NCI-H510A (cell line): ENCODE measurements at regions not wholly inside any gene's neighbourhood (a gene's known extent, or its start where the extent isn't known, plus 50 kb on each side); places are given as distances from the start of the nearest gene placed in this dataset.
"Not testable (repeated sequence)": the region's sequence is repeated elsewhere in the genome, so short reads cannot be mapped to it uniquely, and the experiment has no call there.

Experiments
- DNase-seq: peaks from one replicate; lab custom pipeline; 2025; lab: John Stamatoyannopoulos, UW

DNA sequence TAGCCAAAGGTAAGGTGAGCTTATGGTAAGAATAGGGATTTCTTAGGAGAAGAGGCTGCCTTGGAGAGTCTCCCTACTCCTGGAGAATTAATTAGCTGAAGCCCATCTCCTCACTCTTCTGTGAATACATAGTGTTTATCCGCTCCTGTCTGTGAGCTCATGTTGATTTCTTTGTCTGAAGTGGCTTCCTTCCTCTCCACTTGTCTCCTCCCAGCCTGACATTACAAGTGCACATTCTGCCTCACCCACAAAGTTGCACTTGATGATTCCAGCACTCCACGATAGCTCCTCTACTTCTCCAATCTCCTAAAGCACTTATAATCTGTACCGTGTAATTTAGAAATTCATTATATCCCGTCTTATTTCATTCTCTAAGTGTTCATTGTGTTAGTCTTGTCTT lies 287.2 kb downstream of the QKI start:
- no peak for DNase-seq

GRCh38 chr6:163698086-163698485 lies 283.6 kb downstream of the QKI start:
- DNase-seq = no peak

GRCh38 chr6:163696311-163696710 lies 281.8 kb downstream of the QKI start:
- DNase-seq = not testable (repeated sequence)

- no peak for DNase-seq
Observed at GRCh38 chr6:163695414-163695864, 280.9 kb downstream of the QKI start.

DNA sequence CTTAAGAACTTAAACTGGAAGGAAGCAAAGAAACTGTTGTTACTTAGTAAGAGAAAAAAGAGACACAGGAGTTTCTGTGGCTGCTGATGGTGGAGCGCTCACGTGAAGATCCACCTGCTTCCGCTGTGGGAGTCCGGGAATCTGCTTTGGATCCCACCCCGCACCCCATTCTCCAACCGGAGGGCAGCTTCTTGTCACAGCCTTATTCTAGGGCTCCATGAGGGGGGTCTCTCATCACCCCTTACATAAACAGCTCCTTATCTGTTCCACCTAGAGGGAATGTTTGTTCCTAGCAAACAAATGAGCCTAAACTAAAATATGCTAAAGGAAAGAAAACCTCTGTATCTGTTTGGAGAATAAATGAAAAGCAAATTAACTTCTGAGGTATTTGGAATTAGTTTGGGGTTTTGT lies 280.5 kb downstream of the QKI start:
- DNase-seq = no peak

GRCh38 chr6:163694072-163694471 lies 279.6 kb downstream of the QKI start:
- no peak for DNase-seq

GRCh38 chr6:163691049-163691448 lies 276.5 kb downstream of the QKI start:
- DNase-seq = no peak

DNA sequence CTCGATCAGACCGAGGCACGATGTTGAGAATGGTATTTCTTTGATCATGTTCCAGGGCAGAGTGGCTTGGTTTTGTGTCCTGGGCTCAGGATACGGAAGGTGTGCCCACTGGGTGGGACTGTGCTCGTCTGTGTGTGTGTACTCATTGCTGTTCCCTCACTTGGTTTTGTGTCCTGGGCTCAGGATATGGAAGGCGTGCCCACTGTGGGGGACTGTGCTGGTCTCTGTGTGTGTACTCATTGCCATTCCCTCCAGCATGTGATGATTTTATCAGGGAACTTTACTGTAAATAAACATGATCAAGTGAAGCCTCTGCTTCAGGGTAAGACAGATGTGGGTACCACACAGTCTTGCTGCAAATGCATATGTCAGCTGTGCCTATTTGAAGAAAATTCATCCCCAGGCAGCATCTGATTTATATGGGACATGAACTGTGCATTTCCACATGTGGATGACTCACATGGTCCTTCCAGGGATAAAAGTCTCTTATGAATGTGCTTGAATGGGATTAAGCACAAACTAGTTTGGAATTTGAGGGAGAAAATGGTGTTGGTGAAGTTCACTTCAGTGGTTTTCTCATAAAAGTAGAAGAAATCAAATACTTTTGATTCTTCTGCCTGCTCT lies 274.3 kb downstream of the QKI start:
- DNase-seq = no peak

DNA sequence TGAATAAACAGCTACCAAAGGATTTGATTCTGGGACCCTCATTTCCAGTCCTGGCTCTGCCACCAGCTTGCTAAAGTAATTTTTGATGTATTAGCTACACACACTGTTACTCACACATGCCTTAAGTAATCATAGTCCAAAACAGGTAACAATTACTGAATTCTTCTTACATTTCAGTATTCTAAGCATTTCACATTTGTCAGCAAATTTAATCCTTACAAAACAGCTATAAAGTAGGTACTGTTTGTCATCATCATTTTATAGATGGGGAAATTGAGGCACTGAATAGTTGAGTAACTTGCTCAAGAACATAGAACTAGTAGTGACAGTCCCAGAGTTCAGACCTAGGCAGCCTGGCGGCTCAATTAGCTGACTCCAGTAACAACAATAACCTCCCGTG lies 272.6 kb downstream of the QKI start:
- DNase-seq = no peak

- no peak for DNase-seq
Observed at GRCh38 chr6:163686301-163686700, 271.8 kb downstream of the QKI start.

- no peak for DNase-seq
Observed at GRCh38 chr6:163683105-163683622, 268.6 kb downstream of the QKI start.

- no peak for DNase-seq
Observed at GRCh38 chr6:163679753-163680152, 265.2 kb downstream of the QKI start.

DNA sequence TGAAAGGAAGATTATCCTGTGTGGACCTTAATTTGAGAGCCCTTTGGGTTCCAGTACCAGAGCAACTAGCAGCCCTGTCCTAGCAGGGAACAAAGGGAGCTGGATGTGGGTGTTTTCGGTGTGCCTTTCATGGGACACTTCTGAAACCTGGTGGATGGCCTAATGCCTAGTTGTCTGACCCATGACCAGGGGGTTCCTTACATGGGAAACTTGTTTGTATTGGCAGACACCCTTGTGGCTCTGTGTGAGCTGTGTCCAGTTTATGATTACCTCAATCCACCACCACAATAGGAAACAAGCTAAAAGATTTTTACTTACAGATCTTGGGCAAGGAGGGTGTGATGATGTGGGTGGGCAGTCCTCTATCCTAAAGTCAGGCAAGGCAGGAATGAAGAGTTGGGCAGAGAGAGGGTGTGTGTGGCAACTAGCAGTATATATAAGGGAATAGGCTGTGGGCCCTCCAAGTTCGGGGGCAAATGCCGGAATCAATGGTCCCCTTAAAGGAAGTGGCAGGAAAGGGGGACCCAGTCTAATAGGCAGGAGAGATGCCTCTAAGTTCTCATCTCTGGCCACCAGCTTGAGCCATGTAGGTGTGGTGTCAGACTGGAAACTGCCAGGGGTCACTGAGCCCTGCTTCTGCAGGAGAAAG lies 264.6 kb downstream of the QKI start:
- no peak for DNase-seq

DNA sequence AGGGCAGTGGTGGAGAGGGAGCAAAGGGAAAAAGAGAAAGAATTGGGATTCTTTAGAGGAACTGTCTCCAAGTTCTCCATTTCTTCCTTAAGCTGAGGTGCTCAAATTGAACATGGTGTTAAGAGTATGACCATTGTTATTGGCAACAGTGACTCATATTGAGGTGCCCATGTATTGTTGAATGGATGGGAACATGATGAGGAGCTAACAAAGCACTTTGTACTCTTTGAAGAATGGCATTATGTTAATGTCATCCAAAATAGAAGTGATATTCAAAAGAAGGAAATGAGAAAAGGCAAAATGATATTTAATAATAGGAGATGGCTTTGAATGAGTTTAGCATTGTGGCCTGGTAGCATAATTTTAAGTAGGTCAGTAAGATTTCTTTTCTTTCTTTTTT lies 261.1 kb downstream of the QKI start:
- DNase-seq = no peak

DNA sequence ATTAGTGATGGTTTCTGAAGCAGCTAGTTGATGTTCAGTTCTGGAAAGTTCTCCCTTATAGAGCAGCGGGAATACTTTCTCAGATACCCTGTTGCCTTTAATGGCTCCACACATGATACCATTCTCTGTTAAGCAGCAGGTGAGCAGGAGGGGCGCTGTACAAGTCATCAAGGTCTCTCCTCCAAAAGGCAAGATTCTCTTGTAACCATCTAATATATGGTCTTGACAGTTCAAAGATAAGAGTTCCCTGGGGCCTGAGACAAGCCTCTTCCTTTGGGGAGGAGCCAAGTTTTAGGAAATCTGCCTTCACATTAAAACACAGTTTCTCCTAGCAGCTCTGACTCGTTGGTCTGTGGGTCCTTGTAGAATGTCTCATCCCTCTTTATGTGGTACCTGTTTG lies 258.2 kb downstream of the QKI start:
- no peak for DNase-seq

GRCh38 chr6:163671791-163672190 lies 257.3 kb downstream of the QKI start:
- no peak for DNase-seq

GRCh38 chr6:163671355-163671754 lies 256.8 kb downstream of the QKI start:
- no peak for DNase-seq

GRCh38 chr6:163670336-163670735 lies 255.8 kb downstream of the QKI start:
- DNase-seq = no peak

GRCh38 chr6:163668061-163668426 lies 253.5 kb downstream of the QKI start:
- no peak for DNase-seq

- no peak for DNase-seq
Observed at GRCh38 chr6:163667372-163668060, 253.0 kb downstream of the QKI start.

DNA sequence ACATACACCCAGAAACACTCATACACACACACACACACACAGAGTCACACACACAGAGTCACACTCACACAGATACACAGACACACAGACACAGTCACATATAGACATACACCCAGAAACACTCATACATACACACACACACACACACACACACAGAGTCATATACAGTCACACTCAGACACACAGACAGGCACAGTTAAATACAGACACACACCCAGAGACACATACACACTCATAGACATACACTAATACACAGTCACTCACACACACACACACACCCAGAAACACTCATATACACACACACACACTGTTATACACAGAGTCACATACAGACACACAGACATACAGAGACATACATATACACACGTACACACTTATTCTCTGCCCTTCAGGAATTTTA lies 250.9 kb downstream of the QKI start:
- no peak for DNase-seq

GRCh38 chr6:163663575-163663974 lies 249.1 kb downstream of the QKI start:
- DNase-seq = no peak

GRCh38 chr6:163662604-163663225 lies 248.2 kb downstream of the QKI start:
- no peak for DNase-seq
